A549 (cell line): ENCODE measurements at regions not wholly inside any gene's neighbourhood (a gene's known extent, or its start where the extent isn't known, plus 50 kb on each side); places are given as distances from the start of the nearest gene placed in this dataset.

ENCODE experiments used
- ATAC-seq, 2 experiments: fragments of 200-7000 bp in 1 of 2; fragments of >200 bp in 1 of 2; cut with Nextera tagmentation in 1 of 2; cut with Tn5 transposase in 1 of 2; 3 replicates each; pipeline versions ENCODE4 v1.8.0 to v1.9.1; 2018 to 2020; ENCODE audit warnings: mild to moderate bottlenecking in 1 of 2, moderate library complexity in 1 of 2
- CTCF ChIA-PET: fragments of 300-600 bp; sonication (Branson Sonifier 250); formaldehyde crosslinking; extraction: SDS; loops from one replicate; lab custom pipeline; 2021; ENCODE audit warnings: antibody characterized with exemption, inconsistent platforms; lab: Yijun Ruan, JAX
- POLR2A ChIA-PET: fragments of 350-600 bp; formaldehyde crosslinking; extraction: SDS; loops from one replicate; lab custom pipeline; 2021; ENCODE audit warnings: antibody characterized with exemption, inconsistent platforms; lab: Yijun Ruan, JAX
- DNase-seq, 2 experiments: peaks; one replicate each; pipeline versions ENCODE4 v3.0.0 to v3.0.0-alpha.2; 2011 to 2016; ENCODE audit warnings: low read depth in 1 of 2, low spot score in 1 of 2
- FAIRE-seq: peaks from 2 replicates; lab custom pipeline; 2011; peaks lifted over from hg19 to GRCh38; lab: Jason Lieb, UNC
- H3K27ac ChIP-seq, 2 experiments: fragments of >200 bp; sonication (Bioruptor Twin); formaldehyde crosslinking; 3 replicates each; pipeline ENCODE4 v1.5.1; 2016 to 2017
- H3K4me1 ChIP-seq: fragments of >200 bp; sonication (Bioruptor Twin); formaldehyde crosslinking; 3 replicates; pipeline ENCODE4 v1.6.1; 2016
- H3K4me2 ChIP-seq: fragments of >200 bp; sonication (Bioruptor Twin); formaldehyde crosslinking; 3 replicates; pipeline ENCODE4 v1.6.1; 2016
- H3K4me3 ChIP-seq: fragments of >200 bp; sonication (Bioruptor Twin); formaldehyde crosslinking; 3 replicates; pipeline ENCODE4 v1.5.1; 2016
- H3K9me3 ChIP-seq: fragments of >200 bp; sonication (Bioruptor Twin); formaldehyde crosslinking; 3 replicates; pipeline ENCODE4 v1.6.1; 2016
- ATOH8 ChIP-seq: fragments of 250-450 bp; sonication (Bioruptor Pico); IDR thresholded peaks from 2 replicates; pipeline ENCODE4 v1.5.0; 2020; ENCODE audit warnings: low read depth, mild to moderate bottlenecking, moderate library complexity
- BCL3 ChIP-seq: fragments of >200 bp; sonication (Bioruptor Twin); formaldehyde crosslinking; IDR thresholded peaks from 3 replicates; pipeline ENCODE4 v1.6.1; 2016
- CTCF ChIP-seq: fragments of >200 bp; sonication (Bioruptor Twin); formaldehyde crosslinking; IDR thresholded peaks from 3 replicates; pipeline ENCODE4 v1.5.1; 2016
- E2F6 ChIP-seq: IDR thresholded peaks from 2 replicates; pipeline ENCODE4 v1.6.1; 2012; ENCODE audit warnings: low read depth, borderline replicate concordance
- HDAC2 ChIP-seq: fragments of 200-600 bp; sonication (generic); IDR thresholded peaks from 2 replicates; pipeline ENCODE4 v1.6.1; 2016
- HEYL ChIP-seq: fragments of 250-450 bp; sonication (Bioruptor Pico); IDR thresholded peaks from 2 replicates; pipeline ENCODE4 v1.8.0; 2021; ENCODE audit warnings: mild to moderate bottlenecking, moderate library complexity
- NR3C1 ChIP-seq: fragments of >200 bp; sonication (Bioruptor Twin); formaldehyde crosslinking; IDR thresholded peaks from 3 replicates; pipeline ENCODE4 v1.6.1; 2017
- PBX3 ChIP-seq: IDR thresholded peaks from 2 replicates; pipeline ENCODE4 v1.6.1; 2012
- POLR2A ChIP-seq: IDR thresholded peaks from 2 replicates; pipeline ENCODE4 v1.6.1; 2012; ENCODE audit warnings: mild to moderate bottlenecking, low read length
- POLR2AphosphoS2 ChIP-seq: conservative IDR thresholded peaks from 2 replicates; pipeline ENCODE4 v1.6.1; 2012; ENCODE audit warnings: low read length, improper control_type of control experiment, inconsistent platforms
- RAD21 ChIP-seq, 2 experiments: fragments of >200 bp in 1 of 2; sonication (Bioruptor Twin) in 1 of 2; formaldehyde crosslinking in 1 of 2; IDR thresholded peaks in 1 of 2; conservative IDR thresholded peaks in 1 of 2; 2 replicates in 1 of 2; 3 replicates in 1 of 2; pipeline ENCODE4 v1.6.1; 2012 to 2018; ENCODE audit warnings: inconsistent platforms in 1 of 2
- RCOR1 ChIP-seq: fragments of 150-350 bp; IDR thresholded peaks from 2 replicates; pipeline ENCODE4 v1.6.1; 2014; ENCODE audit warnings: antibody characterized with exemption, low read length, low read depth
- SREBF2 ChIP-seq: fragments of 450-650 bp; IDR thresholded peaks from 2 replicates; pipeline ENCODE4 v1.6.1; 2014; ENCODE audit warnings: mild to moderate bottlenecking, moderate library complexity
- TFCP2L1 ChIP-seq: fragments of 250-450 bp; sonication (Bioruptor Pico); IDR thresholded peaks from 2 replicates; pipeline ENCODE4 v1.5.0; 2021; ENCODE audit warnings: mild to moderate bottlenecking
- USF2 ChIP-seq: fragments of 450-650 bp; IDR thresholded peaks from 2 replicates; pipeline ENCODE4 v1.6.1; 2014; ENCODE audit warnings: antibody characterized with exemption
- WGBS: methylation state at CpG from one replicate; pipeline ENCODE4 v1.1.6; 2017; ENCODE audit errors: missing lambda C conversion rate; 5-methylcytosine and 5-hydroxymethylcytosine counted together

- no peak for TF ChIP-seq RAD21 (conservative IDR thresholded peaks at IDR 0.05 in 1 of 2, IDR thresholded peaks at IDR 0.05 in 1 of 2)
- TF ChIP-seq, all 56 proteins: peak for 0
Observed at GRCh38 chr18:3350566-3351527, 88.9 kb downstream of the MYL12B start (continued).

GRCh38 chr18:3354506-3354905 lies 92.6 kb downstream of the MYL12B start:
- Histone ChIP-seq H3K27ac (no peak overlapping the region), H3K9me3 (no peaks in the 10 kb centered on the region), H3K4me2 (no peak overlapping the region), H3K4me1 (peaks cover 6% of the 10 kb centered on the region; the same call in 2 of the 3 replicates), H3K4me3 (no peak overlapping the region)
- ChIA-PET POLR2A (no interaction called here), CTCF (no interaction called here)
- TF ChIP-seq POLR2AphosphoS2 = no peak
- TF ChIP-seq CTCF = no peak
- TF ChIP-seq USF2 = no peak
- no peak for TF ChIP-seq RCOR1
- no peak for TF ChIP-seq HDAC2
- no peak for TF ChIP-seq POLR2A
- no peak for TF ChIP-seq PBX3
- FAIRE-seq (no peak), ATAC-seq (no peak), DNase-seq (no peak)
- 73% methylated on average over 4 of the region's 4 CpGs for WGBS

GRCh38 chr18:3356614-3357013 lies 93.4 kb upstream of the TGIF1 start:
- WGBS = 55% methylated on average over 4 of the region's 4 CpGs
- no peak overlapping the region for H3K27ac ChIP-seq
- POLR2A ChIA-PET = interaction anchor here (0.6 kb wide), 1 partner anchor 91 kb away, joined by 3 read pairs; no protein-coding TSS in a partner anchor
- CTCF ChIA-PET = no interaction called here
- no peak overlapping the region for H3K4me2 ChIP-seq
- no peak for DNase-seq
- no peaks in the 10 kb centered on the region for H3K9me3 ChIP-seq
- no peak overlapping the region for H3K4me3 ChIP-seq
- ATAC-seq = no peak
- TF ChIP-seq E2F6 = no peak
- TF ChIP-seq RAD21 (conservative IDR thresholded peaks at IDR 0.05 in 1 of 2, IDR thresholded peaks at IDR 0.05 in 1 of 2) = no peak
- TF ChIP-seq POLR2A = no peak
- no peak for TF ChIP-seq HEYL (CRISPR knock-in tag)
- no peak for TF ChIP-seq POLR2AphosphoS2
- no peak for TF ChIP-seq SREBF2
- TF ChIP-seq BCL3 = no peak
- no peak for TF ChIP-seq ATOH8 (CRISPR knock-in tag)
- TF ChIP-seq NR3C1 = no peak
- TF ChIP-seq TFCP2L1 = no peak
- H3K4me1 ChIP-seq = no peaks in the 10 kb centered on the region
- FAIRE-seq = no peak
